ENCODE measurements at regions not wholly inside any gene's neighbourhood (a gene's known extent, or its start where the extent isn't known, plus 50 kb on each side); places are given as distances from the start of the nearest gene placed in this dataset.

- no TSS peak for BruUV-seq (replicated peaks)
- no peaks in the 10 kb centered on the region for H3K36me3 ChIP-seq (ENCODE audit: control insufficient read depth in 2 of 2, extremely low read depth in 1 of 2, insufficient read depth in 2 of 2, low read length in 2 of 2)
Measured at GRCh38 chr14:46147024-46147423, 504.6 kb downstream of the RPL10L start.

More at GRCh38 chr14:46147024-46147423, 504.6 kb downstream of the RPL10L start:
- Histone ChIP-seq H3K79me2 (ENCODE audit: control insufficient read depth, insufficient read depth, low read length) (no peaks in the 10 kb centered on the region), H3K9ac (replicated peaks; ENCODE audit: extremely low read depth, insufficient read depth, low read length) (no peak overlapping the region), H3K27me3 (ENCODE audit: control insufficient read depth in 2 of 2, insufficient read depth in 2 of 2, low read length in 2 of 2) (no peaks in the 10 kb centered on the region), H3K9me3 (replicated peaks; ENCODE audit: control insufficient read depth, insufficient read depth, low read length) (no peaks in the 10 kb centered on the region), H3K4me1 (ENCODE audit: control insufficient read depth, extremely low read depth, insufficient read depth, low read length) (no peaks in the 10 kb centered on the region), H3K27ac (ENCODE audit: insufficient read depth, low read depth, low read length) (no peak overlapping the region), H2AFZ (ENCODE audit: low read depth, low read length) (no peak overlapping the region), H3K4me2 (ENCODE audit: insufficient read depth, low read length) (no peak overlapping the region), H3K9me1 (replicated peaks; ENCODE audit: control insufficient read depth, extremely low read depth, insufficient read depth, low read length) (no peaks in the 10 kb centered on the region), H3K4me3 (replicated peaks in 1 of 3; ENCODE audit: insufficient read depth in 1 of 3, low read depth in 1 of 3, low read length in 3 of 3) (no peak overlapping the region), H4K20me1 (replicated peaks; ENCODE audit: control insufficient read depth, extremely low read depth, insufficient read depth, low read length) (no peaks in the 10 kb centered on the region)
- no peak for TF ChIP-seq JUN (IDR thresholded peaks at IDR 0.05; ENCODE audit: borderline replicate concordance, insufficient read depth, insufficient read length, low read depth)
- TF ChIP-seq MYC (IDR thresholded peaks at IDR 0.05; ENCODE audit: low read depth, low read length): no peak
- no peak for TF ChIP-seq CTCF (IDR thresholded peaks at IDR 0.05; ENCODE audit: extremely low read depth in 1 of 2, insufficient read depth in 1 of 2, low read depth in 1 of 2, low read length in 2 of 2)
- no peak for TF ChIP-seq POLR2A (IDR thresholded peaks at IDR 0.05; ENCODE audit: low read depth, low read length)
- TF ChIP-seq FOS (IDR thresholded peaks at IDR 0.05; ENCODE audit: borderline replicate concordance, insufficient read depth, low read length): no peak
- TF ChIP-seq POLR2AphosphoS5 (IDR thresholded peaks at IDR 0.05; ENCODE audit: insufficient read depth, low read depth, low read length): no peak
- TF ChIP-seq GATA2 (IDR thresholded peaks at IDR 0.05; ENCODE audit: insufficient read depth, insufficient read length, low read depth, low read length): no peak
- TF ChIP-seq EZH2 (IDR thresholded peaks at IDR 0.05; ENCODE audit: borderline replicate concordance, low read depth, low read length, severe bottlenecking): no peak
- TF ChIP-seq MAX (IDR thresholded peaks at IDR 0.05; ENCODE audit: insufficient read depth, insufficient read length): no peak
- intact Hi-C loops (cut with micrococcal nuclease) (no loop called here), dilution Hi-C loops (cut with MboI; ENCODE audit: extremely low pct_ligation_motif_present, low sequenced_read_pairs) (no loop called here)
- FAIRE-seq (no peak), DNase-seq (ENCODE audit: low read depth, low spot score) (no peak)
- ChIA-PET CTCF (interaction anchor here (1.2 kb wide), 1 partner anchor 27 kb away, joined by 3 read pairs; no protein-coding TSS in a partner anchor), POLR2A (no interaction called here)

Data from endothelial cell of umbilical vein (primary cell).